SHP77 (cell line): ENCODE measurements at regions not wholly inside any gene's neighbourhood (a gene's known extent, or its start where the extent isn't known, plus 50 kb on each side); places are given as distances from the start of the nearest gene placed in this dataset.
"Not testable (repeated sequence)": the region's sequence is repeated elsewhere in the genome, so short reads cannot be mapped to it uniquely, and the experiment has no call there.

Source experiments
- DNase-seq, 2 experiments: peaks; one replicate each; lab custom pipeline; 2025; lab: John Stamatoyannopoulos, UW

- no peak for DNase-seq
These were observed 1072.1 kb downstream of the NXPH1 start for GRCh38 chr7:9505516-9505915.

GRCh38 chr7:9507290-9507689, 1073.9 kb downstream of the NXPH1 start:
- no peak for DNase-seq

- no peak for DNase-seq
These were observed 1083.3 kb downstream of the NXPH1 start for GRCh38 chr7:9516662-9517061.

DNA sequence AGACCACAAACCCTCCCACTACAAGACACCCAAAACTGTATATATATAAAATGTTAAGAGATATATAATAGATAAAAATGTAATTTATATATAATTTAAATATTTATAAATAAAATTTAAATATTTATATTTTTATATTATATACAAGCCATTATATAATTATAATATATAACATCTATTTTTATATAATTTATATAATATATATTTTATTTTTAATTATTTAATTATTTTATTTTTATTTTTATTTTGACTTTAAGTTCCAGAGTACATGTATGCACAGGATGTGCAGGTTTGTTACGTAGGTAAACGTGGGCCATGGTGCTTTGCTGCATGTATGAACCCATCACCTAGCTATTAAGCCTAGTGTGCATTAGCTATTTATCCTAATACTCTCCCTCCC, 1090.2 kb downstream of the NXPH1 start:
- no peak for DNase-seq

DNA sequence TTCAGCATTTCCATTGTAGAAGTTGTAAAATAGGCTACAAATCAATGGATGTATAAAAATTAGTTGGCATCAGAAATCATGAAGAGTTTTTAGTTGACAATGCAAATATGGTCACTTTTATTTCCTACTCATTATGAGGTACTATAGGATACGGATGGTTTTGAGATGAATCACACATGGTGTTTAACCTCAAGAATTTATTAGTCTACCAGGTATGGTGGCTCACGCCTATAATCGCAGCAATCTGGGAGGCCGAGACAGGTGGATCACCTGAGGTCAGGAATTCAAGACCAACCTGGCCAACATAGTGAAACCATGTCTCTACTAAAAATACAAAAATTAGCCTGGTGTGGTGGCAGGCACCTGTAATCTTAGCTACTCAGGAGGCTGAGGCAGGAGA, 1119.0 kb downstream of the NXPH1 start:
- DNase-seq, result not testable (repeated sequence)

GRCh38 chr7:9557853-9558252, 1124.4 kb downstream of the NXPH1 start:
- DNase-seq, result no peak

GRCh38 chr7:9575716-9576115, 1142.3 kb downstream of the NXPH1 start:
- DNase-seq, result no peak

DNA sequence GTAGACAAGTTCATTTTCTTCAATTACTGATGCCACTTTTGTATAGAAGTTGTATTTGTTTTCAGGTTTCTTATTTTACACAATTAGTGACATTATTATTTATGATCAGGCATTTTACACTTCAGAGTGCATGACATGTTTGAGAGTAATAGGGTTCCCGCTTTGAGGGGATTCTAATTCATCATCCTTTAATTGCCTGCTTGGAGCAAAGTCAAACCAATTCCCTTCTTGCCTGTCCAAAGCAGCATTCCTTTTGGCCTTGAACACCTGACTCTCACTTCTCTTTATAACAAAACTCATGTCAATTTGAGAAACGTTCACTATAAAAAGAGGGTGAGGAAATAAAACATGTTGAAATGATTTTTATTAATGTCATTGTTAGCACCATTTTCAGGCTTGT, 1149.4 kb downstream of the NXPH1 start:
- no peak for DNase-seq

GRCh38 chr7:9598411-9598810, 1165.0 kb downstream of the NXPH1 start:
- no peak for DNase-seq

GRCh38 chr7:9600974-9601373, 1167.6 kb downstream of the NXPH1 start:
- DNase-seq, result no peak

- DNase-seq, result no peak
These were observed 1169.9 kb downstream of the NXPH1 start for GRCh38 chr7:9603291-9603690.

GRCh38 chr7:9608560-9608959, 1175.2 kb downstream of the NXPH1 start:
- DNase-seq, result no peak

DNA sequence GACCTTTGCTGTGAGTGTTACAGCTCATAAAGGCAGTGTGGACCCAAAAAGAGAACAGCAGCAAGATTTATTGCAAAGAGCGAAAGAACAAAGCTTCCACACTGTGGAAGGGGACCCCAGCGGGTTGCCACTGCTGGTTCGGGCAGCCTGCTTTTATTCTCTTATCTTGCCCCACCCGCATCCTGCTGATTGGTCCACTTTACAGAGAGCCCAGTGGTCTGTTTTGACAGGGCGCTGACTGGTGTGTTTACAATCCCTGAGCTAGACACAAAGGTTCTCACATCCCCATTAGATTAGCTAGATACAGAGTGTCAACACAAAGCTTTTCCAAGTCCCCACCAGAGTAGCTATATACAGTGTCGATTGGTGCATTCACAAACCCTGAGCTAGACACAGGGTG, 1187.5 kb downstream of the NXPH1 start:
- DNase-seq, result not testable (repeated sequence)

DNA sequence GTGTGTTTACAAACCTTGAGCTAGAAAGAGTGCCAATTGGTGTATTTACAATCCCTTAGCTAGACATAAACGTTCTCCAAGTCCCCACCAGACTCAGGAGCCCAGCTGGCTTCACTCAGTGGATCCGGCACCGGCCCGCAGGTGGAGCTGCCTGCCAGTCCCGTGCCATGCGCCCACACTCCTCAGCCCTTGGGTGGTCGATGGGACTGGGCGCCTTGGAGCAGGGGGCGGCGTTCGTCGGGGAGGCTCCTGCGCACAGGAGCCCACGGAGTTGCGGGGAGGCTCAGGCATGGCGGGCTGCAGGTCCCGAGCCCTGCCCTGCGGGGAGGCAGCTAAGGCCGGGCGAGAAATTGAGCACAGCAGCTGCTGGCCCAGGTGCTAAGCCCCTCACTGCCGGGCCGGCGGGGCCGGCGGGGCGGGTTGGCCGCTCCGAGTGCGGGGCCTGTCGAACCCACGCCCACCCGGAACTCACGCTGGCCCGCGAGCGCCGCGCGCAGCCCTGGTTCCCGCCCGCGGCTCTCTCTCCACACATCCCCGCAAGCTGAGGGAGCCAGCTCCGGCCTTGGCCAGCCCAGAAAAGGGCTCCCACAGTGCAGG, 1188.0 kb downstream of the NXPH1 start:
- not testable (repeated sequence) for DNase-seq

DNA sequence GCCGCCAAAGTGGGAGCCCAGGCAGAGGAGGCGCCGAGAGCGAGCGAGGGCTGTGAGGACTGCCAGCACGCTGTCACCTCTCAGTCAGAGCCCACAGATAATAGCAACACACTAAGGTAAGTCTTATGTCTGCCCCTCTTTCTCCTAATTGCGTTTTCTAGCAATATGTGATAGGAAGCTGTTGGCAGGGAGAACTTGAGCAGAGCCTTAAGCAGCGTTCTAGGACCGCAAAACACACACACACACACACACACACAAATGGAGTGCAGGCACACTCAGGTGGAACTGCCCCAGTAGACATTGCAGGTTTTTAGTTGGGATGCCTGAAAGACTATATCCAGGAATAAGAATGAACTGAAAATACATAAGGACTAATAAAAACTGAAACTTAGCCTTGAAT, 1188.5 kb downstream of the NXPH1 start:
- no peak for DNase-seq

DNA sequence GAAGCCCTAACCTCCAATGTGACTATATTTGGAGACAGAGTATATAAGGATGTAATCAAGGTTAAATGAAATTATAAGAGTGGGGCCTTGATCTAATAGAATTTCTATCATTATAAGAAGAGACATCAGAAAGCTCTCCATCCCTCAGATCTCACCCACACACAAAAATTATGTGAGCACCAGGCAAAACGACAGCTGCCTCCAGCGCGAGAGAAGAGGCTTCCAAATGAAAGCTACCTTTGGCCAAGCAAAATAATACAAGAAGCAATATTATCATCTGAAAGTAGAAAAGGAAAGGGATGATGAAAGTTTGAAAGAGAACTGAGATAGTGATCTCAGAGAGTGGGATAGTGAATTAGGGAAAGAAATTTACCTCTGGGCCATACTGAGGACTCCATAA, 1192.5 kb downstream of the NXPH1 start:
- no peak for DNase-seq

GRCh38 chr7:9645756-9646155, 1212.3 kb downstream of the NXPH1 start:
- no peak for DNase-seq

DNA sequence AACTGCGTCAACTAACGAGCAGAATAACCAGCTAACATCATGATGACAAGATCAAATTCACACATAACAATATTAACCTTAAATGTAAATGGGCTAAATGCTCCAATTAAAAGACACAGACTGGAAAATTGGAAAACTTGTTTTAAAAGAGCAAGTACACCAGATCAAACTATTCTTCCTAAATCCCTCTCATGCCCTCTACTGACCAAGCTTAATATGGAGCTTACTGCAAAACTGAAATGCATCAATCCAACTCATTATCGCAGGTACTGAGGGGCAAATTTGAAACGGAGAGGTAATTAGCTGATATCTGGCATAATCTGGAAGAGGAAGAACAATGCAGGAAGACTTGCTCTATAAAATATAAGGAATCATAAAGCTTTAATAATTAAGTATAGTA, 1223.8 kb downstream of the NXPH1 start:
- DNase-seq, result peak in 1 of 2 experiments; percentile 3

DNA sequence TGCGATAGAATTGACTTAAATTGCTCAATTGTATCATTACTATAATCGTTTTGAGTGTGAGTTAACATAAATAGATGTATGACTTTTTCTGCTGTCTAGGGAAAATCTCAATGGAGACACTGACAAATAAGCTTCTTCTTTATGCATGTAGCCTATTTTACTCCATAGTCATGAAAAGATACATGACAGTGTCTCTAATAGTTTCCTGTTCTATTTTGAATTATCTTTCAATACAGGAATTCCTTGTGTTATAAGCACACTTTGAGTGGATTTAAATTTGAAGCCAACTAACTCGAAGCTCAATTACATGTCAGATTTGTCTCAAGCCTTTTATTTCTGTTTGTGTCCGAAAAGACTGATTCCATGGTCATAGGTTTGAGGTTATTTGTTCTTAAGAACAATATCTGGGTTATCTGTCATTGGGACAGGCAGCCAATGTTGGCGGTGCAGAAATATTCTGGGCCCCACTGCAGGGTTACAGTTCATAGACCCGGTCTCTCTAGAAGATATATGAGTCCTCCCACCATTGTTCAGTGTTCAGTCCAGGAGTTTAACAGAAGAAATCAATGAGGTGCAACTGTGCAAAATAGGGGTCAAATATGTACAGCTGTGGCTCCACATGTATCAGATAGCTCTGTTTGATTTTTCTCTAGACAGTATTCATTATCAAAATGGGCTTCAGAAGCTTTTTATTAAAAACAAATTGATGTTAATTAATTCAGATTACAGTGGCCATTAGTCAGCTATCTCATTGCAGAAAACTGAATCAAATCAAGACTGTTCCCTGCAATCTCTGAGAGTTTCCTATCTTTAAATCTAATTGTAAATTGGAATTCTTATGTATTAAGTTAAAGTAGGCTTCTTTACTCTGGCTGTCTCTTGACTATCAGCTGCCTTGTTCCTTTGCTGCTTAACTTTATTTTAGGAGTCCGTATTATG, 1238.8 kb downstream of the NXPH1 start:
- no peak for DNase-seq

GRCh38 chr7:9680713-9681112, 1247.3 kb downstream of the NXPH1 start:
- DNase-seq, result no peak

- no peak for DNase-seq
These were observed 1247.9 kb downstream of the NXPH1 start for GRCh38 chr7:9681284-9681683.

- DNase-seq, result no peak
These were observed 1257.9 kb downstream of the NXPH1 start for GRCh38 chr7:9691286-9691685.

- no peak for DNase-seq
These were observed 1265.0 kb downstream of the NXPH1 start for GRCh38 chr7:9698375-9698774.

DNA sequence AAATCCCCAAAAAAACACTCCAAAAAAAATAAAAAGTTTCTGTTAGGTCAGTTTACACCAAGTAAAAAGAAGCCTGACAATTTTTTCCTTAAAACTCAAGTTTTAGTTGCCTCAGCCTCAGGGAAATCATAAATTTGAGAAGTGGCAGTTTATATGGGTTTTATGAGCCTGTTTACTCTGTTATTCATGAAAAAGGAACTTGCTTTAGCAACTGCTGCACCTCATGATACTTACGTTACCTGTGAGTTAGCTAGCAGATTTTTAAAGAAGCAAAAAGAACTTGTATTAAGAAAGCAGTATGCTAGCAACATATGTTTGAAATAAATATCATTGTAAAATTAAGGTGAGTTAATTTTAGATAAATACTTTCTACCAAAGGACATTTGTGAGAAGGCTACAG, 1264.5 kb upstream of the PHF14 start:
- DNase-seq, result no peak
